WI38 (cell line): ENCODE measurements at regions not wholly inside any gene's neighbourhood (a gene's known extent, or its start where the extent isn't known, plus 50 kb on each side); places are given as distances from the start of the nearest gene placed in this dataset.

Source experiments
- H3K4me3 ChIP-seq: 2 replicates; pipeline ENCODE4 v1.5.1; 2011; ENCODE audit warnings: low read depth, mild to moderate bottlenecking, control low read depth, low read length
- CTCF ChIP-seq: IDR thresholded peaks from 2 replicates; pipeline ENCODE4 v1.5.1; 2012; ENCODE audit warnings: low read depth, mild to moderate bottlenecking, control low read depth, low read length

GRCh38 chr13:104485571-104485970 lies 1419.4 kb upstream of the SLC10A2 start:
- TF ChIP-seq CTCF, result no peak
- H3K4me3 ChIP-seq, result no peak overlapping the region

GRCh38 chr13:104483631-104484030 lies 1417.4 kb upstream of the SLC10A2 start:
- no peak for TF ChIP-seq CTCF
- H3K4me3 ChIP-seq, result no peak overlapping the region

DNA sequence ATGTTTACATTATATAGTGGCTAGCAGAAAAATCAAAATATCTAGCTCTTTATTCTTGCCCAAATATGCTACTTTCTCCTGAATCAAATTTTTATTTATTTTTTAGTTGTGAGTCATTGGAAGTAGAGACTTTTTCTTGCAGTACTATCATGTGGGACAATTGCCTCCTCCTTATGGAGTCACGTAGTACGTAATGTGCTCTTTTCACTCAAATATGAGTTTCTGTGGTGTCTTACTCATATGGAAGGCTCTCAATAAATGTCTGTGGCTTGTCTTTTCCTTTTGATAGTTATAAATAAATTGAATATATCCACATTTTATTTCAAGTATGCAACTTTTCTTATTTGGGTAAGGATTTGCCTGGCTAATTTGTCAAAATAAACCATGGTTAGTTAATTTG lies 1411.0 kb upstream of the SLC10A2 start:
- no peak overlapping the region for H3K4me3 ChIP-seq
- TF ChIP-seq CTCF, result no peak

- no peak for TF ChIP-seq CTCF
- H3K4me3 ChIP-seq, result no peak overlapping the region
Measured at GRCh38 chr13:104473936-104474335, 1407.7 kb upstream of the SLC10A2 start.

GRCh38 chr13:104466016-104466415 lies 1399.8 kb upstream of the SLC10A2 start:
- TF ChIP-seq CTCF, result no peak
- no peak overlapping the region for H3K4me3 ChIP-seq

GRCh38 chr13:104461049-104461448 lies 1394.8 kb upstream of the SLC10A2 start:
- TF ChIP-seq CTCF, result no peak
- H3K4me3 ChIP-seq, result no peak overlapping the region

DNA sequence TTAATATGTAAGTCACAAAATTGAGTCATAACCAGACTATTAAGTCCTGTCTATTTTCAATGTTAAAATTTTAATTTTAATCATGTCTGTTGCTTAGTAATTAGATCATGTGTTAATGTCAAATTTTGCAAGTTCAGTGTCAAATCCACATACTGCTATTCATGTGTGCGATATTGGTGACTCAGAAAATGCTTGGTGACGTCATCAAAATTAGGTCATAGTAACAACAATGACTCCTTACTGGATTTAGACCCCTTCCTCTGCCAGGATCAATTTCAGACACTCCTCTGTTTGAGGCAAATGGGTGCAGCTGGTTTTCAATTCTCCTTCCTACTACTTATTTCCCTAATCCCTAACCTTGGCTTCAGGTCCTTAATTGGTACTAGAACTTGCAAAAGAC lies 1394.3 kb upstream of the SLC10A2 start:
- TF ChIP-seq CTCF, result no peak
- no peak overlapping the region for H3K4me3 ChIP-seq
